Activated T-helper 1 cell treated with Interleukin-2 at 50 U/mL for 16 hours (primary cell): ENCODE measurements at regions not wholly inside any gene's neighbourhood (a gene's known extent, or its start where the extent isn't known, plus 50 kb on each side); places are given as distances from the start of the nearest gene placed in this dataset.
"Not testable (repeated sequence)": the region's sequence is repeated elsewhere in the genome, so short reads cannot be mapped to it uniquely, and the experiment has no call there.

Experiments used
- DNase-seq: peaks from one replicate; pipeline ENCODE4 v3.0.0-alpha.2; 2020; ENCODE audit warnings: low read depth

DNA sequence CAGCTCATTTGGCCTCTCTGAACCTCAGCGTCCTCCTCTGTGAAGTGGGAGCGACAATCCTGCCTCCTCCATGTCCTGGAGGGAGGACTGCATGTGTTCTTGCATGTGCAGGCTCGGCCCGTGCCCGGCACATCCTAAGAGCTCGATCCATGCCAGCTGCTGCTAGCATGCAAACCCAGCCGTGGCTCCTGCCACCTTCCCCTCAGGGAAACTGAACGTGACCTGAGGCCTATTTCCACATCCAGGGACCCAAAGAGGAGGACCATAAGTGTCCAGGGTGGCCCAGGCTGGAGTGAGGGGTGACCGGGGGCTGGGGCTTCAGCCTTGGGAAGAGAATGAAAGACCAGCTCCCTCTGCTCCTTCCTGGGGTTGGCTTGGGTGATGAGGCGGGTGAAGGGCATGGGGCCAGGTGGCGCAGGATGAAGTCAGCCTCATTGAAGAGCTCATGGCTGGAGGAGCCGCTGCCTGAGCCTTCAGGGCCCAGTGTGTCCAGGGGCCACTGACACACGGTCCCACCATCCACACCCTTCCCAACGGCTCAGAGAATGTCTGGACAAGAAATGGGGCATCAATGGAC is 115.7 kb upstream of the AKAP13 start:
- not testable (repeated sequence) for DNase-seq

DNA sequence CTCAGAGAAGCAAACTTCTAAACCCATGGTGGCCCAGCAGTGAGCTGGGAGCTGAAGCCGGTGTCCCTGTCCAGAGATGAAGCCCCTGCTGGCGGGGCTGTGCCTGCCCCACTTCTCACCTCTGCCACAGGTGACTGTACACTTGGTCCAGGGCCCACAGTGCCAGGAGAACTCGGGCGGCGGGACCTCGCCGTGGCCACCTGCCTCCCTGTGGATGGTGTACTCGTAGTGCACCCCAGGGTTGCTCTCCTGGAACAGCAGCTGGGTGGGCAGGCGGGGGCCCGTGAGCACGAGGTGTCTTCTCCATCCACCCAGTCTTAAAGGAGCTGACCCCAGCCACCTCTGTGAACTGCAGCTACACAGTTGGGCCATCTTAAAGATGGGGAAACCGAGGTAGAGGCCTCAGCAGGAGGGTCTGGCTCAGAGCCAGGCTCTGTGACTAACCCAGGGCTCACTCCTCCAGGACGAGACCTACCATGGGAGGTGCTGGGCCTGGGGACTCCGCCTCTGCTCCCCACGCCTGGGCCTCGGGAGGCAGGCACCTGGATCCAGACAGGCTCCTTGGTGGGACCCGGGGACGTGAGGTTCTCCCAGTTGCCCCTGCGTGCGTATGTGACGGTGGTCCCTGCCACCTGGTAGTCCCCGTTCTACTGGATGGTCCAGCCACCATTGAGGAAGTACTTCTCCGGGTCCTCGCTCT is 113.1 kb upstream of the AKAP13 start:
- DNase-seq, result not testable (repeated sequence)

DNA sequence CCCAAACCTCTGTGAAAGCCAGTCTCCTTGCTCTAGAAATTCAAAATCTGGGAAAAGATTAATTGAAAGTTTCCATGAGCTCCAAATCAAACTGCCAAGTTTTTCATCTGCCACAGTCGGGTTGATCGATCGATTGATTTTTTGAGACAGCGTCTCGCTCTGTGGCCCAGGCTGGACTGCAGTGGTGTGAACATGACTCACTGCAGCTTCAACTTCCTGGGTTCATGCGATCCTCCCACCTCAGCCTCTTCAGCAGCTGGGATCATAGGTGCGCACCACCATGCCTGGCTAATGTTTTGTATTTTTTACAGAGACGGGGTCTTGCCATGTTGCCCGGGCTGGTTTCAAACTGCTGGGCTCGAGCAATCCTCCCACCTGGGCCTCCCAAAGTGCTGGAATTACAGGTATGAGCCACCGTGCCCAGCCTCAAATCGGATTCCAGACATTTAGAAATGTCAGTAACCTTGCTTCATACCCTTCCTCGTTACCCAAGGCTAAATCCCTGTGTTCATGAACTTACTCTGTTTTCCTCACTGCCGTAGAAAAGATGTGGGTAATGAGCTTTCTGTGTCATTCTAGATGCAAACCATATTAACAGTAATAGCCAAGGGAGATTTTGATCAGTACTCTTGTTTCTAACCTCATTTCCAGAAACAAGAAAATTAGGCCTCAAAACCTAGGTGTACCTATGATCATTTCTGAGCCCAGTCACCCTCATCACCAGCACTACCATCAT is 105.9 kb upstream of the AKAP13 start:
- no peak for DNase-seq

DNA sequence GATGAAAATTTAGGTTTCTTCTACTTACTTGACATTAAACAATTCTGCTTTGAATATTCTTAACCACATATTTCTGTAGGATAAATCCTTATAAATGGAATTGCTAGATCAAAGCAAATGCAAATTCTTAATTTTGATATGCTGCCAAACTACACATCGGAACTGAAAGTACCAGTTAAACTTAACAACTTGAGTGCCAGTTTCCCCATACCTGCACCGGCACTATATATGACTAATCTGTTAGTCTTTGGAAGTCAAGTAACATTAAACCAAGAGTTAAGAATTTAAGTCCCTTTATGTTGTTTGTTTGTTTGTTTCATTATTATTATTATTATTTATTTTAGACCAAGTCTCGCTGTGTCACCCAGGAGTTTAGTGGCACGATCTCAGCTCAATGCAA is 103.9 kb upstream of the AKAP13 start:
- DNase-seq, result no peak

DNA sequence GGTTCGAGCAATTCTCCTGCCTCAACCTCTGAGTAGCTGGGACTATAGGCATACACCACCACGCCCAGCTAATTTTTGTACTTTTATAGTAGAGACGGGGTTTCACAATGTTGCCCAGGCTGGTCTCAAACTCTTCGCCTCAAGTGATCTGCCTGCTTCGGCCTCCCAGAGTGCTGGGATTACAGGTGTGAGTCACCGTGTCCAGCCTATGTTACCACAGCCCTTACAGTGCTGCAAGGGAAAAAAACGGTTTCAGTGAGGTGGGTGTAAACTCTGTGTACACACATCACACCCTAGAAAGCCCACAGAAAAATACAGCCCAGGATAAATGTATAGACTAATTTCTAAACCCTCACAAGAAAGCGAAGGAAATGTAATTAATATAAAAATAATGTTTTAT is 103.5 kb upstream of the AKAP13 start:
- DNase-seq, result no peak

DNA sequence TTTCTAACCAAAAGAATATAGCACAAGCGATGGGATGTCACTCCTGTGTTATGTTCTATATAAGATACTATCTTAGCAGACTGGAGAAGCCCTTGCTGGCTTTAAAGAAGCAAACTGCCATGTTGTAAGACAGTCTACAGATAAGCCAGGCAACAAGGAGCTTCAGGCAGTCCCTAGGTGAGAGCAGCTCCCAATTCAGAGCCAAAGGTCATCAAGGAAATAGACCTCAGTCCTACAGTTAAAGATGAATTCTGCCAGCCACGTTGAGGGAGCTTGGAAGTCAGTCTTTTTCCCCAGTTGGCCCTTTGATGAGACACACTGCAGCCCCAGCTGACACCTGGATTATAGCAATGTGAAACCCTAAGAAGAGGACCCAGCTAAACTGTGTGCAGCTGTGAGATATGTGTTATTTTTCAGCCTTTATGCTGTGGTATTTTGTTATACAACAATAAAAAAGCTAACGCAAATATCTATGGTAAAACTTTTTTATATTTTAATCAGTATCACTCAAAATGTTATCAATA is 102.5 kb upstream of the AKAP13 start:
- no peak for DNase-seq

DNA sequence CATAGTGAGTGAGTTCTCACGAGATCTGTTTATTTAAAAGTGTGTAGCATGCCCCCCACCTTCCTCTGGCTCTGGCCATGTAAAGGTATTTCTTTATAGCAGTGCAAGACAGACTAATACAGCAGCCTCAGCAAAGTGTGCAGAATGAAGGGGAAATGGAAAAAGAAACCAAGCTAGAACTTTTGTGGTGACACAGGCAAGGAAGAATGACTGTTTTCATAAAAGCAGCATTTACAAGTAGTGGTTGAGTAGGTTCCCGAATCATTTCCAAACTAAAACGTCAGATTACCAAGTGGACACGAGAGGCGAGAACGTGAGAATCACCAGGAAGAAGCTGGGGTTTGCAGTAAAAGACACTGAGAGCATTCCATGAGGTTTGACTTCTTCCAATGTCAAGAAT is 100.2 kb upstream of the AKAP13 start:
- DNase-seq, result no peak

DNA sequence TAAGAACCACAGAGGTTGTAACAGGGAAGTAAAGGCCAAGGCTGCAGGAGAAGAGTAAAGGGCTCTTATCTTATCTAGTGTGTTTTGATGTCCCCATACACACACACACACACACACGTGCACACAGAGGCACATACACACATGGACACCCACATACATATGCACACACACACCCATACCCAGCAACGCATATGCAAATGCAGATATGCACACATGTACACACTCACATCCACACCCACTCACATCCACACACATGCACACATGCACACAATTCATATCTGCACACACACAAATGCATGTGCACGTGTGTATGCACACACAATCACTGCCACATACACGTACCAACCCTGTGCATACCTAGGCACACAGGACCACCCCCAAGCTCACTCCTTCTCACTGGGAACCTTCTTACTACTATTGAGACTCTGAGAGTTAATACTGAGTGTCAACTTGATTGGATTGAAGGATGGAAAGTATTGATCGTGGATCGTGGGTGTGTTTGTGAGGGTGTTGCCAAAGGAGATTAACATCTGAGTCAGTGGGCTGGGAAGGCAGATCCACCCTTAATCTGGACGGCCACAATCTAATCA is 99.0 kb upstream of the AKAP13 start:
- no peak for DNase-seq

DNA sequence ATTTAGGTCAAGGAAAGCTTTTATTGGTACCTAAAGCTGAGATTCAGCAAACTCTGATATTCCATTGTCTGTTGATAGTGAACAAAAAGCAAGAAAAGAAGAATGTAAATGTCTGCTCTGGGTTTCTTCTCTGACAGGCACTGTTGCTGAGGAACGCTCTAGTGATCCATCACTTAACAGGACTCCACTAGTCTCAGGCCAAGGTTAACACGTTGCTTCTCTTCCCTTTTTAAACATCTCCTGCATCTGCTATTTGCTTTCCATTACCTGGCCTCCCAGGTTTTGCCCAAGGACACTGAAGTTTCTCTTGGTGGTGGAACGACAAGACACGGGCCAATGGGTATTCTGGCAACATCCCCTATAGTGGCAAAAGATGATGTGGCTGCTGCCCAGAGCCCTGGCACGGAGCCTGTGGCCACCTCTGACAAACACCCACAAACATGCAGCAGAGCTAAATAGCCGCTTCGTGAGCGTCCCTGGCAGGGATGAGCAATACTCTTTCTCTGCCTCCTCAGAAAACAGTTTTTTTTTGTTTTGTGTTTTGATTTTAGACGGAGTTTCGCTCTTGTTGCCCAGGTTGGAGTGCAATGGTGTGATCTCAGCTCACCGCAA is 97.8 kb upstream of the AKAP13 start:
- DNase-seq, result no peak

DNA sequence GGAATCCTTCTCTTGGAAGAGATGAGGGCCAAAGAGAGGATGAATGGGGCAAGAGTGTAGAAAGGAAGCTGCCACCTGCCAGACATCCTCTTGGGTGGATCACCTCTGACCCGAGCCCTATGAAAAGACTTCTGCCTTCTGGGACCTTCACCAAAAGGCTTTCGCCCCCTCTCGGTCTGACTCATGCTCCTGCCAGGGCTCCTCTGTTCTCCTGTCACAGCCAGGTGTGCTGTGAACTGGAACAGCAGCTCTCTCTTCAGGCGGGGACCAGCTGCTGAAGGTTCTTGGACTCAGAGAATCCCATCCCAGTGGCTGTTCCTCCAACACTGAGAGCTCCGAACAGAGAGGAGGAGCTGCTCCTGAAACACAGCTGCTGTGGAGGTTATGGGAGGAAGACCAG is 96.6 kb upstream of the AKAP13 start:
- DNase-seq, result not testable (repeated sequence)

DNA sequence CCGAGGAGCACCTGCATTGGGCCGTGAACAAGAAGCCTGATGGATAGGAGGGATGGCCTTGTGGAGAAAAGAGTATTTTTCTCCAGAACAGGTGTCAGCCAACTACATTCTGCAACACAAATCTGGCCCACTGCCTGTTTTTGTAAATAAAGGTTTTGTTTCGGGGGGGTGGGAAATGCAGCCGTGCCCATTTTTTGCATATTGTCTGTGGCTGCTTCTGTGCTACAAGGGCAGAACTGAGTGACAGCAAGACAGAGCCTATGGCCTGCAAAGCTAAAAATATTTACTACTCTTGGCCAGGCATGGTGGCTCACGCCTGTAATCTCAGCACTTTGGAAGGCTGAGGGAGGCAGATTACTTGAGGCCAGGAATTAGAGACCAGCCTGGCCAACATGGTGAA is 95.9 kb upstream of the AKAP13 start:
- no peak for DNase-seq

DNA sequence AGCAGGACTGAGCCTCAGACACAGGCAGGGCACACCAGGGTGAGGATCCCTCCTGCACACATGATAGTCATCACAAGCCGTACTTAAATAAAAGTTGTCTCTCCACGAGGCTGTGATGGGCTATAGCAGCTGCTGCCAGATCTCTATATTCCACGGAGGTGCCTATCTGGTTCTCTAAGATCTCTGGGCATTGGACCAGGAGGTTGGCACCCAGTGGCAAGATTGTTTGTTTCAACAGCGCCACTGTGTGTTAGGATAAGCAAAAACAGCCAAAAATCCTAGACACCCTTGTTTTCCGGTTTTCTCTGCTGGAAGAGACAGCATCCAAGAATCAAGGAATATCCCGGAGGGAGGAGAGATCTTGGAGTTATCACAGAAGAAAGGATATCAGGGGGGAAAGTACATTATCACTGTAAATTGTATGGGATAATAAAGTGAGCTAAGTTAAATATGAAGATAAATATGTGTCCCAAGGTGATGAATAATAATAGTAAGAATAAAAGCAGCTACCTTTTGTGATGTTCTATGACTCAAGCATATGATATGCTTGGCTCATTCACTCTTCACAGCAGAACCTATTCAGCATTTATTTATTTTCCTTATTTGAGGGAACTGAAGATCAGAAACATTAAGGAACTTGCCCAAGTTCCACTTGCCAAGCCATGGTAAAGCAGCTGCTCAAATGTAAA is 90.6 kb upstream of the AKAP13 start:
- no peak for DNase-seq

DNA sequence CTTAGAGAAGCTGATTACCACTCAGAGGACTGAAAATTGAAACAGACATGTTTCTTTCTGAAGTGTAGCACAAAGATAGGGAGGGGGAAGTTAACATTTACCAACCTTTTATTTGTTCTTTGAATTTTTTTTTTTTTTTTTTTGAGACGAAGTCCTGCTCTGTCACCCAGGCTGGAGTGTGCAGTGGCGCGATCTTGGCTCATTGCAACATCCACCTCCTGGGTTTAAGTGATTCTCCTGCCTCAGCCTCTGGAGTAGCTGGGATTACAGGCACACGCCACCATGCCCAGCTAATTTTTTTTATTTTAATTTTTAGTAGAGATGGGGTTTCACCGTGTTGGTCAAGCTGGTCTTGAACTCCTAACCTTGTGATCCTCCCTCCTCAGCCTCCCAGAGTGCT is 87.8 kb upstream of the AKAP13 start:
- DNase-seq, result not testable (repeated sequence)

DNA sequence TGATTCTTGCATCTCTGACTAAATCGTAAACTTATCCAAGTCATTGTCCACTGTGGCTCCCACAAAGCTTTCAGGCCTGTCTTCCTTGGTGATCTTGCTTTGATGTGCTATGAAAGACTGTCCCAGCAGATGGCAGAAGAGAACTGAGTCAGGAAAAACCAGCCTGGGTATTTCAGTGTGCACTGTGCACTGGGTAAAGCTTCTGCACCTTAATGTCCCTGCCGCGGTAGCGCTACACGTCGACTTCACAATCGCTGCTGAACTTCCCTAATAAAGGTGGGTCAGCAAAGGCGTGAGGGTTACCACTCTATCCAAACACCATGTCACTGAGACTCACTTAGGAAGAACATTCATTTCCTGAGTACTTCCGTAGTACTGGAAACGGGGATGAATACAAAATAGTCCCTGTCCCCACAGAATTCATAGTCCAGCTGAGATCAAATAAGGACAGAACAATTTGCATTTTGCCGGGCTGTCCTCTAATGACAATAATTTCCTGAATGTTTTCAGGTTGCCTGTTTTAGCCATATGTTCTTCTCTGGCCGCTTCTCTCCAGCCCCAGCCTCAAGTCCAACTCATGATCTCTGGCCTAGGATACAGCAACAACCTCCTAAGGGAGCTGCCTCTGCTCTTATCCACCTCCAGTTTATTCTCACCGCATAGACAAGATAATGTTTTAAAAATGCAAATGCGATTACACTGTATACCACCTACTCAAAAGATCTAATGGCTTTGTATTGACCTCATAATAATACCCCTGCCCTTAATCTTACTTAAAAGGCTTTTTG is 83.6 kb upstream of the AKAP13 start:
- DNase-seq, result peak; percentile 32

DNA sequence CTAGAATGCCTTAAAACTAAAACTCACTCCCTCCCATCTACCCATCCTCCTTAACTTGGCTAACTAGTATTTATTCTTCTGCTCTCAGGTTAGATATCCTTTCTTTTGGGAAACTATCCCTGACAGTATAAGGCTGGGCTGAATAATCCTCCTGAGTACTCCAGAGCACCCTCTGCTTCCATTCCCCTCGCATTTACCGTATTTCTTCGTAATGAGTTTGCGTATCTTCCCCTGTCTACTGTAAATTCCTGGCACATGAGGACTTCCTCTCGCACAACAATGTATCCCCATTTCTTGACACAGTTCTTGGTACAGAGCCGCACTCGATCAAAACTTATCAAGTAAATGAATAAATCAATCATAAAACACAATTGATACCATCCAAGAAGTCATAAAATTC is 82.9 kb upstream of the AKAP13 start:
- DNase-seq, result no peak

DNA sequence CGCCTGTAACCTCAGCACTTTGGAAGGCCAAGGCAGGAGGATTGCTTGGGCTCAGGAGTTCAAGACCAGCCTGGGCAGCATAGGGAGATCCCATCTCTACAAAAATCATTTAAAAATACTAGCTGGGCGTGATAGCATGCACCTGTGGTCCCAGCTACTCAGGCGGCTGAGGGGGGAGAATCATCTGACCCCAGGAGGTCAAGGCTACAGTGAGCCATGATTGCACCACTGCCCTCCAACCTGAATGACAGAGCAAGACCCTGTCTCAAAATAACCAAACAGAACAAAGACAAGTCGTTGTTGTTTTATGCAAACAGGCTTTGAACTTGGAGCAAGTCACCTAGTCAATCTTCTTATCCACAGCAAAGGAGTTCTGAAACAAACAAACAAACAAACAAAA is 82.0 kb upstream of the AKAP13 start:
- DNase-seq, result no peak

DNA sequence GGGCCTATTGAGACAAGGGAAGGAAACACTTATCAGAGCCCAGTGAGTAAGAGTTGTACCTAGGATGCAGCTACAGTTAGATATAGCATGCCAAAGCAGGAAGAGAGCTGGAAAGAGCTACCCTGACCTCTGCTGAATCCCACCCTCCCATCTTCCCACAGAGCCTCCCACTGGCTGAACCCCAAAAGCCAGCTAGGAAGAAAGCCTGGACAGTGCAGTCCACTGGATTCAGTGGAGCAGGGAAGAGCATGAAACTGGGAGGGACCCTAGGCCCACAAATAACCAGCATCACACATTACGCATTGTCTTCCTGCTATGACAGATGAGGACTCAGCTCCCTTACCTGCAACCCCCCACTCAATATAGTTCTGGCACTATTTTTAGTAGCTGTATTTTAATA is 81.5 kb upstream of the AKAP13 start:
- no peak for DNase-seq

DNA sequence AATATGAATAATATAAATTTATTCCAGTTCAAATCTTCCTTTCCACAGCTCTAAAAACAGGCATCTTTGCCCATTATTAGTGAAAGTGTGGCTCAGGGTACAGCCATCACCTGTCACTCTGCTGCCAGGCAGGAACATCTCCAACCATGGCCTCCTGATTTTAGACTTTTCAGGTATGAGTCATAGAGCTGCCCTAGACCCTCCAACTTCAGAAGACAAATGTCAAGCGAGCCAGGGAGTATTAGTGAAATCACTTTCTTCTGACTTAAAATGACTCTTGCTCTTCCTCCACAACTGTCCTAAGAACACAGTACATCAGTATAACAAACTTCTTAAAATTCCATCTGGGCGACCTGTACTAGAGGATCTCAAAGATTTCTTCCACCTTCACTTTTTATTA is 78.1 kb upstream of the AKAP13 start:
- DNase-seq, result no peak

DNA sequence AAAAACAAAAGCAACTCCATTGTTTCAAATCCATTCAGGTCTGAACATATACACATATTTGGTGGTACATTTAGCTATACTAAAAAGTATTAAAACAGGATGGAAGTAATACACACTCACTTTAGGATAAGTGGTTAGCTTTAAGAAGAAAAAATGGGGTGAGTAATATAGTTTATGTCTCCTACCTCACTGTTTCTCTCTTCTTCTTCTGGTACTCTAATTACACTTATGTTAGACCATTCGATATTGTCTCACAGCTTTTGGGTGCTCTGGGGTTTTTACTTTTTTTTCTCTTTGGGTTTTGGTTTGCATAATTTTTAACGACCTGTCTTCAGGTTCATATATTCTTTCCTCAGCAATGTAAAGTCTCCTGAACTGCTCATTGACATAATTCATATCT is 75.4 kb upstream of the AKAP13 start:
- DNase-seq, result no peak

DNA sequence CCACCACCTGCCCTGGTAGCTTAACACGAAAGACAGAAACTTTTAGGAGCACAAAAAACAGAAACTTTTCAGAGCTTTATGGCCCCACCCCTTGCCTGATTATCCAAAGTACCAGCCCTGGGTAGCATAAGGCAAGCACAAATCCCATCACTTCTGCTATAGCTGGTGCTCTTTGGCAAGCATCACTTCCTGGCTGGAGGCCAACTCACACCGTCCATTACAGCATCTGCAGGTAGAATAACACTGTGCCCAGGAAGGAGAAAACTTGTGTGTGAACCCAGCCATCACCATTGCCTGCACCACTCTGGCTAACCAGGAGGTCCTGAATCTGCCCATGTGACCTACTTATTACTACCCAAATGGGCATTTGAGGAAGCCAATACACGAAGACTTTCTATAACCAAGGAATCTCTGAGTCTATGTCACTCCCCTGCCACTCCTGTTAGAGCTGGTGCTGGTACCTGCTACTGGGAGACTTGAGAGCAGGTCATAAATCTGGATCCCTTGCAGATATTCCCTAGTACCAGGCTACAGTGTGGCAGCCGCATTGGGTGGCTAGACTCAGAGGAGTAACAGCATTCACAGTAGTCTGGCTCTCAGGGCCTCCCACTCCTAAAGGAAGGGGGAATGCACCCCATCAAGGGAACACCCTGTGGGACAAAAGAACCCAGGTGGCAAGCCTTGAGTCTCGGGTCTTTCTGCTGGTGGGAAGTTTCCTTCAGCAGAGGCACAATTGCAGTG is 73.3 kb upstream of the AKAP13 start:
- no peak for DNase-seq
